Stimulated activated effector memory CD8-positive, alpha-beta T cell treated with anti-CD3 and anti-CD28 coated beads, Interleukin-12 subunit alpha, Interleukin-12 subunit beta, amount 100 ng/mL, for 72 hours (primary cell): ENCODE measurements at regions not wholly inside any gene's neighbourhood (a gene's known extent, or its start where the extent isn't known, plus 50 kb on each side); places are given as distances from the start of the nearest gene placed in this dataset.

Experiments
- ATAC-seq: fragments of 150-1000 bp; cut with Tn5 transposase; 2 replicates; pipeline ENCODE4 v1.10.0; 2021
- DNase-seq, 2 donors: peaks; one replicate each; pipeline ENCODE4 v3.0.0; 2021 to 2022; ENCODE audit warnings: low spot score in 2 of 2
- H3K27ac Mint-ChIP-seq: one replicate; pipeline ENCODE4 v1.8.0; 2022; ENCODE audit warnings: mild to moderate bottlenecking, mixed read lengths
- H3K36me3 Mint-ChIP-seq: one replicate; pipeline ENCODE4 v1.8.0; 2022; ENCODE audit warnings: mild to moderate bottlenecking, mixed read lengths
- H3K4me1 Mint-ChIP-seq: one replicate; pipeline ENCODE4 v1.8.0; 2022; ENCODE audit warnings: mixed read lengths
- H3K4me3 Mint-ChIP-seq: one replicate; pipeline ENCODE4 v1.8.0; 2022; ENCODE audit warnings: mild to moderate bottlenecking, mixed read lengths
- H3K9me3 Mint-ChIP-seq: one replicate; pipeline ENCODE4 v1.8.0; 2022; ENCODE audit warnings: mixed read lengths

DNA sequence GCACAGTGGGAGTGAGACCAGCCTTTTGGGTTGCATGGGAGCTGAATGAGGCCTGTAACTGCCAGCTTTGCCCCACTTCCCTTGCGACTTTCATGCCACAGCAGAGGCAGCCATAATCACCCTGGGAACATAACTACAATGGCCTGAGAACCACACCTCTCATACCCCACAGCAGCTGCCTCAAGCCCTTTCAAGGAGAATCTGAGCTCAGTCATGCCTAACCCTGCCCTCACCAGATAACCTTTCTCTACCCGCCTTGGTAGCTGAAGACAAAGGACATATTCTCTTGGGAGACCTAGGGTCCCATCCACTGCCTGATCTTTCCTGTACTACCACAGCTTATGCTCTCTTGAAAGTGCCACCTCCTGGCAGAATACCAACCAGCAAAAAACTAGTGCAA is 599.9 kb upstream of the IGFBP7 start:
- no peak overlapping the region for H3K4me3 Mint-ChIP-seq
- no peaks in the 10 kb centered on the region for H3K4me1 Mint-ChIP-seq
- ATAC-seq, result no peak
- no peak overlapping the region for H3K27ac Mint-ChIP-seq
- peaks cover 18% of the 10 kb centered on the region for H3K9me3 Mint-ChIP-seq
- no peak for DNase-seq
- H3K36me3 Mint-ChIP-seq, result no peaks in the 10 kb centered on the region

DNA sequence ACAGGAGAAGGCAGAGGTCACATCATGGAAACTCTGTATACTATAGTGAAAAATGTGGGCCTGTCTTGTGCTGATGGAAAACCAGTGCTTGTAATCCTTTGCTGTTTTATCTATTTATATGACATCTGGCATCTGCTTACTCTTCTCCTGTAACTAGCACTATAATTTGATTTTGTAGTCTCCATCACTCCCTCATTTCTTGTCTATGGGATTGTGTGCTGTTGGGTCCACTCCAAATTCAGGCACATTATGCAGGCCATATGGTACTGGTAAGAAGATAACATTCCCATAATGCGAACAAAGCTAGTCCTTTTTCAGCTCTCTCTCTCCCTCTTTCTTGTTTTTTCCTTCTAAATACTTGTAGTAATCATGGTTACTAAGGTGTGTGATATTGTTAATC is 581.2 kb upstream of the IGFBP7 start:
- Mint-ChIP-seq H3K27ac (no peak overlapping the region), H3K36me3 (no peaks in the 10 kb centered on the region), H3K9me3 (peaks cover 13% of the 10 kb centered on the region), H3K4me3 (no peak overlapping the region), H3K4me1 (no peaks in the 10 kb centered on the region)
- DNase-seq (no peak), ATAC-seq (no peak)

DNA sequence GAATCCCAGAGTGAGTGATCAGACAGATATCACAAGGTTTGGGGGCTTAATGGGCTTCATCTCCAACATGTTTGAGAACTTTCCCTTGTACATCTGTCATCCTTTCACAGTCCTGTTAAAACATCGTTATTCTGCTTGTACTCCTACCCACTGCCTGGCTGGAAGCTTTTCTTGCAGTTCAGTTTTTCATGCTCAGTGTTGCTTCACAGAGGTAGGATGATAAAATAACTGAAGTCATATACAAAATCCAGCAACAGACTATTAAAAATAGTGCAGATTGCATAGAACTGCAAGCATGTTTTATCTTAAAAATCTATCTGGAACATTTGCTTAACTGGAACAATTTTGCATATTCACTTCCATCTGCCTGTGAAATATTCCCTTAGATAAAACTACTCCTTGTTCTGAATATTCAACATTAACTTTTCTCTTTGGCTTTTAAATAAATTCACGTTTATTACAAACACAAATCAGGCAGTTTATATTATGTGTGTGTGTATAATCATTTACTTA is 579.6 kb upstream of the IGFBP7 start:
- Mint-ChIP-seq H3K9me3 (peaks cover 18% of the 10 kb centered on the region), H3K36me3 (no peaks in the 10 kb centered on the region), H3K4me3 (no peak overlapping the region), H3K27ac (no peak overlapping the region), H3K4me1 (no peaks in the 10 kb centered on the region)
- ATAC-seq, result no peak
- no peak for DNase-seq

DNA sequence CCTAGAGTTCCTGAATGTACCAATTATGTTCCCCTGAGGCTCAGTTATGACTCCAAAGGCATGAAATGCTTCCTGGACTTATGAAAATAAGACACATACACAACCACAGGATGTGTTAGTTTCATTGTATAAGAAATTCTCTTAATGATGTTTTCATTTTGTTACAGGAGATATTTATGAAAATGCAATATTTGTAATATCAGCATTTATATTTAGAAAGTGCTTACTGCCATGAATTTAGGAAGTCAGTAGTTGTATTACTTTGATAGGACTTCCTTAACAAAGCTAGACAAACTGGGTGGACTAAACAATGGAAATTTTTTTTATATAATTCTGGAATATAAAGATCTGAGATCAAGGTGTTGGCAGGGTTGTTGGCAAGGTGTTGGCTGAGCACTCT is 572.1 kb upstream of the IGFBP7 start:
- no peak overlapping the region for H3K27ac Mint-ChIP-seq
- no peaks in the 10 kb centered on the region for H3K4me1 Mint-ChIP-seq
- DNase-seq (no peak), ATAC-seq (no peak)
- peaks cover 10% of the 10 kb centered on the region for H3K9me3 Mint-ChIP-seq
- H3K4me3 Mint-ChIP-seq, result no peak overlapping the region
- no peaks in the 10 kb centered on the region for H3K36me3 Mint-ChIP-seq

DNA sequence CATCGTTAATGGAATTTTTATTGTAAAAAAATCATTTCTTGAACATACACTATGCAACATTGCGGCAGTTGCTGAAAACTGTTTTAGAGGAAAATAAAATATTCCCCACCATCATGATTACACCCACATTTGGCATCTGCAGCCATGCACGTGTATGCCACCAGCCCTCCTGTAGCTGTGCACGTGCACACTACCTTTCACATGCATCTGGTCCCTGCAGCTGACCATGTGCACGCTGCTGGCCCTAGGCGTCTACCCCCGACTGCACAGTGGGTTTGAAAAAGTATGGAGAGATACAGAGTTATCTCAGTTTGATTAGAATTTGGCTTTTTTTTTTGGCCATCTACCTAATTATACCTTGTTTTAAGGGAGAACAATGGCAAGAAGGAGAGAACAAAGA is 569.8 kb upstream of the IGFBP7 start:
- no peak for ATAC-seq
- H3K4me3 Mint-ChIP-seq, result no peak overlapping the region
- H3K36me3 Mint-ChIP-seq, result no peaks in the 10 kb centered on the region
- no peak overlapping the region for H3K27ac Mint-ChIP-seq
- H3K9me3 Mint-ChIP-seq, result peaks cover 3% of the 10 kb centered on the region
- no peak for DNase-seq
- H3K4me1 Mint-ChIP-seq, result no peaks in the 10 kb centered on the region

DNA sequence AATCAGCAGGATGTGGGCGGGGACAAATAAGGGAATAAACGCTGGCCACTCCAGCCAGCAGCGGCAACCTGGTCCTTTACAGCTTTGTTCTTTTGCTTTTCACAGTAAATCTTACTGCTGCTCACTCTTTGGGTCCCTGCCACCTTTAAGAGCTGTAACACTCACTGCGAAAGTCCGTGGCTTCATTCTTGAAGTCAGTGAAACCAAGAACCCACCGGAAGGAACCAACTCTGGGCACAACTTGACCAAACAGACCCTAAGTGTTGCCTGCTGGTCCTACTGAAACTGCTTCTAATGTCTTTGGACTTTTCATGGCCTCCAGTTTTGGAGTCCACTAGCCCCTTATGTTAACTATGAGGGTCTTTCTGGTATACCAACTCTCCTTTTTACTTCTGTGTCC is 566.2 kb upstream of the IGFBP7 start:
- ATAC-seq, result no peak
- H3K4me1 Mint-ChIP-seq, result no peaks in the 10 kb centered on the region
- H3K9me3 Mint-ChIP-seq, result peaks cover 5% of the 10 kb centered on the region
- no peak for DNase-seq
- no peaks in the 10 kb centered on the region for H3K36me3 Mint-ChIP-seq
- no peak overlapping the region for H3K4me3 Mint-ChIP-seq
- no peak overlapping the region for H3K27ac Mint-ChIP-seq

DNA sequence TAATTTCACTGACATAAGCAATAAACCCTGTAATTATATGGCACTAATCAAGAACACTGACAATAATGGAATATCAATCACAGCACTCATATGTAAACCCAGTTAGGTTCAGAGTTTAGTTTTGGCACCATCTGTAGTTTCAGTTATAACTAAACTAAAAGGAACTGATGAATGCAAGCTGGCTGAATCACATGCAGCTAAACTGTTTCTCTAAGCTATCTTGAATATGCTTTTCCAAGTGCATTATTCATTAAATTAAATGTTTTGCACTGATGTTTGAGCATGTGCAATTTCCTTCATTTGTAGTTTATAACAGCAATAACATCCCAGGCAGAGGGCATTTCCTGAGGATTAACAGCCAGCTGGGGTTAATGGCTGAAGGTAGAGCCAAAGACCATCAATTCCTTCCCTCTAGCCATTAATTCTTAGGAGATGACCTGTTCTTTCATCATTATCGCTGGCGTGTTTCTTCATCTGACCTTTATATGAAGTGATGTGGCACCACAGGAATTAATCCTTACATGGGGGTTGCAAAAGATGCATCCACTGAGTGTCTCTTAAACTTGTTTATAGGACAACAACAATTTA is 562.8 kb upstream of the IGFBP7 start:
- no peak for ATAC-seq
- DNase-seq, result no peak
- Mint-ChIP-seq H3K4me1 (no peaks in the 10 kb centered on the region), H3K27ac (no peak overlapping the region), H3K4me3 (no peak overlapping the region), H3K36me3 (no peaks in the 10 kb centered on the region), H3K9me3 (peaks cover 11% of the 10 kb centered on the region)

DNA sequence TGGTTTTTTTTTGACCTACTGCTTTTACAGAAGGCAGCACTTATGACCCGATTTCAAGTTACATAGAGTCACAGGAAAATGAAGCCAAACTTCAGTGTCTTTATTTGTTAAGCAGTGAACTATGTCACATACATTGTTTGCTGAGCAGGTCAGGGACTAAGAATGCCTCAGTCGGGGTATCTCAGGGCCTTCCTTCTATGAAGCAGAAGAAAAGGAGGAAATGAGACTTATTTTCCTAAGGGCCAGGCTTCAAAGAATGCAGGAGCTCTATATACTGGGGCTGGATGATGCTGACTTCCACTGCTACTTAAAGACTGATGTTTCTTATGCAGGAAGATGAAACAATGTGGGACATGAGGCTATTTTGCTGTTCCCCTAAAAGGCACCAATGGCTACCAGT is 558.4 kb upstream of the IGFBP7 start:
- no peak for DNase-seq
- Mint-ChIP-seq H3K27ac (no peak overlapping the region), H3K4me3 (no peak overlapping the region), H3K9me3 (peaks cover 8% of the 10 kb centered on the region), H3K36me3 (no peaks in the 10 kb centered on the region), H3K4me1 (no peaks in the 10 kb centered on the region)
- no peak for ATAC-seq

DNA sequence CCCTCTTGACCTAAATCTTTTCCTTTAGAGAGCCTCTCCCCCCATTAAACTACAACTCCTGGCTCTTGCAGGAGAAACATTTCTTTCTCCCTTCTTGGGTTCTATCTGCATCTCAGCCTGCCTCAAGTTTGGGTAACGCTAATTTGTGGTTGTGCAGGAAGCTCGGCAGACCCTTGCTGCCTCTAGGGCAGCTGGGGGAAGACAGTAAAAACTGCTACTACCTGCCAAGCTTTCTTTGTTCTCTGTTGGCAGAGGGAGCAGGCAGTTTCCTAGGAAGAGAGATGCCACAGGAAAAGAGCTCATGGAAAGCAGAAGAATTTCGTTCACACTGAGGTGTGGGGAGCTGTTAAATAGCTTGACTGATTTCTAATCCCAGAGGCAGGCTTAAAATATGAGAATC is 555.6 kb upstream of the IGFBP7 start:
- Mint-ChIP-seq H3K27ac (no peak overlapping the region), H3K4me1 (no peaks in the 10 kb centered on the region), H3K4me3 (no peak overlapping the region), H3K9me3 (peaks cover 11% of the 10 kb centered on the region), H3K36me3 (no peaks in the 10 kb centered on the region)
- ATAC-seq (no peak), DNase-seq (no peak)

DNA sequence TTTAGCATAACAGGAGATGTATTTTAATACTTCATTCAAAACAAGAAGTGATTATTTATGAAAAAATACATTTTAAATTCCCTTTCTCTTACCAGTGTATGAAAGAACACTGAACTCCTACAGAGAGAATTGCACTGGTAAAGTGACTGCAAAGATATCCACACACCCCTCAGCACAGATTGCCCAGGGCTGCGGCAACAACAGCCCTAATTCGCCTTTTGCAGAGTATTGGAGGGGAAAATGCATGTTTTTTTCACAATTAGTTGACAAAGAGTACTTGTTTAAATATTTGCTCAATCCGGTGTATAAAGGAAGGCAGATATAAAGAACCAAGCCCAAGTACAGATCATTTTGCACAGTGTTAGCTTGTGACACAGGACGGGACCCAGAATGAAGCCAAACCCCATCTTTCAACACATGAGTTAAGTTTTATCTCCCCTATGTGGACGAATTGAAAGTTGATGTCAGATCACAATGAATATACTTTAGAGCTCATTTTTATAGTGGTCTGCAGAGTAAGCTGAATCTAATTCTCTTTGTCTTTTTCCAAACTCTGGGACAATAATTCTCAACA is 551.4 kb upstream of the IGFBP7 start:
- H3K27ac Mint-ChIP-seq, result no peak overlapping the region
- H3K9me3 Mint-ChIP-seq, result peaks cover 10% of the 10 kb centered on the region
- DNase-seq (no peak), ATAC-seq (no peak)
- H3K36me3 Mint-ChIP-seq, result no peaks in the 10 kb centered on the region
- no peaks in the 10 kb centered on the region for H3K4me1 Mint-ChIP-seq
- H3K4me3 Mint-ChIP-seq, result no peak overlapping the region

DNA sequence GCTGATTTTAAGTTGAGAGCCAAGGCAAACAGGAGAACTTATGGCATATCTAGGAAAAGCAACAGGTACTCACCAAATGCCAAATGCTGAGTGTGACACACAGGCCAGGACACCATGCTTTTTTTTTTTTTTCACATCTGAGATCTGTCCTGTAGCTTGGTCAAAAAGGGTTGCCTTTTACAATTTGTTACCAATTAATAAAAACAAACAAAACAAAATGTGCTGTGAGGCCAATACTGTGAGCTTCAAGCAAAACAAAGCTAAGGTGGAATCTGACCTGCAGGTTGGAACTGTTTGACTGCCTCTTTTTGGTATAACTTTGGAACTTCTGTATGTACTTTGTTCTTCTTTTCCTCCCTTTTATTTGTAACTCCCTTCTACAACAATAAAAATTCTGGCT is 548.5 kb upstream of the IGFBP7 start:
- Mint-ChIP-seq H3K4me1 (no peaks in the 10 kb centered on the region), H3K9me3 (peaks cover 18% of the 10 kb centered on the region), H3K4me3 (no peak overlapping the region), H3K27ac (no peak overlapping the region), H3K36me3 (no peaks in the 10 kb centered on the region)
- DNase-seq (no peak), ATAC-seq (no peak)

DNA sequence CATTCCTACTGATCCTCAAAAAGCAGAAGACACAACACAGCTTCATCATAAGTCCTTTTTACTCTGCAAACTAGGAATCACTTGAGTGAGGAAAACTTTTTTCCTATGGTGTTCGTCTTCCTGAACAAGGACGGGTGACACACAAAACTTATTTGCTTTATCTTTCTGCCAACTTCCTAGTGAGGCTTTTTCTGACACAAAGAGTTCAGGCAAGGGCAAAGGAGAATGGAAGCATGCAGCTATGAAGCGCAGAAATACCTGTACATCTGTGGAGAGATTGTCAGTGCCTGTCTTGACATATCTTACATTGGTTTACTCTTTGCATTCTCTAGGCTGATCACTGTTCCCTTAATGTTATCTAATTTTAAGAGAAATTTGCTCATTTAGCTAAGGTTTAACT is 548.0 kb upstream of the IGFBP7 start:
- ATAC-seq (no peak), DNase-seq (no peak)
- peaks cover 18% of the 10 kb centered on the region for H3K9me3 Mint-ChIP-seq
- H3K4me1 Mint-ChIP-seq, result no peaks in the 10 kb centered on the region
- no peak overlapping the region for H3K27ac Mint-ChIP-seq
- H3K4me3 Mint-ChIP-seq, result no peak overlapping the region
- H3K36me3 Mint-ChIP-seq, result no peaks in the 10 kb centered on the region

DNA sequence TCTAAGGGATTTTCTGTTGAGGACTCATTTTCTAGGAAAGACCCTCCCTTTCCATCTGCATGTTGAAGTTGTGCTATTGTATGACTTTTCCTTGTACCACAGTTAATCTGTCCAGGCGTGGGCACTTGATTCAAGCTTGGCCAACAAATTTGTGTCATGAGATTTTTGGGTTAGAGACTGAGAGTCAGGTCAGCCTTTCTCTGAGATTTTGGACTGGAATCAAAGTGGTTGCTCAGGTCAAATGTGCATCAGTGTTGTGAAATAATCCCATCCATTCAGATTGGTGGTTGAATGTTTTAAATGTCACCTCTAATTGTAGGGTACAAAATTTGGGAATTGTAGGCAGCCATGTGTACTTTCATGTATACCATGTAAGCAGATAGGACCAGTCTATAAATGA is 545.2 kb upstream of the IGFBP7 start:
- Mint-ChIP-seq H3K9me3 (peaks cover 19% of the 10 kb centered on the region), H3K36me3 (no peaks in the 10 kb centered on the region), H3K4me1 (no peaks in the 10 kb centered on the region), H3K4me3 (no peak overlapping the region), H3K27ac (no peak overlapping the region)
- DNase-seq (no peak), ATAC-seq (no peak)

DNA sequence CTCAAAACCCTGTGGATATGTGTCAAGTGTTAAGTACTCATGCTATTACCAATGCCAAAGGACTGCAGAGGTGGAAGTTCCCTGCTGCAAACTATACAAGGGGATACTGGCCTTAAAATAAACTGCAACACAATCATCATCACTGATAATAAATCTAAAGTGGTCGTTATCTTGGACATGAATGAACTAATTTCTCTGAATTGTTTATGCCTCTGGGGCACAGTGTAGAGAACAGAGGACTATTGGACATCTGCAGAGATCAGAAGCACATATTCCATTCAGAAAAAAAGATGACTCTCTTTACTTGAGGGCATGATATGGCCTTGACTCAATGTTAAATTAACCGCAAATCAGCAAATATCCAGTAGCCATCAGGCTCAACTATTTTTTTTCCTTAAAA is 542.6 kb upstream of the IGFBP7 start:
- Mint-ChIP-seq H3K27ac (no peak overlapping the region), H3K9me3 (peaks cover 14% of the 10 kb centered on the region), H3K4me1 (no peaks in the 10 kb centered on the region), H3K4me3 (no peak overlapping the region), H3K36me3 (no peaks in the 10 kb centered on the region)
- no peak for DNase-seq
- no peak for ATAC-seq

DNA sequence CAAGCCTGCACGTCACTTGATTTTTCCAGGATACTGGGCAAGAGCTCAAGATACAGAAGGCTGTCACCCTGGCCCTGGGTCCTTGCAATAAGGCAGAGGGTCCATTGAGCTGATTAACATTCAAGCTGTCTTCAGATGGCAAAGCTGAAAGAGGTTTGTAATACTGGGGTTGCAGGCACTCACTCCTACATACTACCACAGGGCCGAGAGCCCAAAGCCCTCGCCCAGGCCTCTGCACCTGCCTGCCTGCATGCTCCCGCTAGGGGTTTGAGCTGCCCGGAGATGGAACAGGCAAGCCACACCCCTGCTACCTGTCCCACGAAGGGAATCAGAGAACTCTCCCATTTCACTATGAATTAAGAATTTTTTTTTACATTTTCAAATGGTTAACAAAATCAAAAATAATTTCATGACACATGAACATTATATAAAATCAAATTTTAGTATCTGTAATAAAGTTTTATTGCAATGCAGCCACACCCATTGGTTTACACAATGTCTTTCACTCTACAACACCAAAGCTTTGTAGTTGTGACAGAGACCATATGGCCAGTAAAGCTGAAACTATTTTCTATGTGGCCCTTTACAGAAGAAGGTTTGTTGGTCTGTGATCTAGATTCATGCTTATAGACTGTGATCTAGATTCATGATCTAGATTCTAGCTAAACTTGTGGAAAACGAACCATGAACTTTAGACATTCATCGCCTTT is 530.4 kb upstream of the IGFBP7 start:
- no peaks in the 10 kb centered on the region for H3K9me3 Mint-ChIP-seq
- no peak overlapping the region for H3K4me3 Mint-ChIP-seq
- ATAC-seq (no peak), DNase-seq (no peak)
- H3K36me3 Mint-ChIP-seq, result no peaks in the 10 kb centered on the region
- no peaks in the 10 kb centered on the region for H3K4me1 Mint-ChIP-seq
- H3K27ac Mint-ChIP-seq, result no peak overlapping the region
